ENCODE measurements at regions not wholly inside any gene's neighbourhood (a gene's known extent, or its start where the extent isn't known, plus 50 kb on each side); places are given as distances from the start of the nearest gene placed in this dataset.

GRCh38 chr2:75772908-75773630, 62.4 kb upstream of the GCFC2 start:
- H3K79me2 ChIP-seq (ENCODE audit: control insufficient read depth, insufficient read depth, low read length): no peaks in the 10 kb centered on the region
- intact Hi-C loops (cut with micrococcal nuclease): no loop called here
- H3K4me2 ChIP-seq (ENCODE audit: insufficient read depth, low read length): no peak overlapping the region
- DNase-seq (ENCODE audit: low read depth, low spot score): no peak
- FAIRE-seq: no peak
- H3K27ac ChIP-seq (ENCODE audit: insufficient read depth, low read depth, low read length): no peak overlapping the region
- H3K9ac ChIP-seq (replicated peaks; ENCODE audit: extremely low read depth, insufficient read depth, low read length): no peak overlapping the region
- TF ChIP-seq JUN (IDR thresholded peaks at IDR 0.05; ENCODE audit: borderline replicate concordance, insufficient read depth, insufficient read length, low read depth) (no peak), POLR2AphosphoS5 (IDR thresholded peaks at IDR 0.05; ENCODE audit: insufficient read depth, low read depth, low read length) (no peak), MYC (IDR thresholded peaks at IDR 0.05; ENCODE audit: low read depth, low read length) (no peak), POLR2A (IDR thresholded peaks at IDR 0.05; ENCODE audit: low read depth, low read length) (no peak), EZH2 (IDR thresholded peaks at IDR 0.05; ENCODE audit: borderline replicate concordance, low read depth, low read length, severe bottlenecking) (no peak), CTCF (IDR thresholded peaks at IDR 0.05; ENCODE audit: extremely low read depth in 1 of 2, insufficient read depth in 1 of 2, low read depth in 1 of 2, low read length in 2 of 2) (no peak), GATA2 (IDR thresholded peaks at IDR 0.05; ENCODE audit: insufficient read depth, insufficient read length, low read depth, low read length) (no peak), MAX (IDR thresholded peaks at IDR 0.05; ENCODE audit: insufficient read depth, insufficient read length) (no peak), FOS (IDR thresholded peaks at IDR 0.05; ENCODE audit: borderline replicate concordance, insufficient read depth, low read length) (no peak)
- no peaks in the 10 kb centered on the region for H3K36me3 ChIP-seq (ENCODE audit: control insufficient read depth in 2 of 2, extremely low read depth in 1 of 2, insufficient read depth in 2 of 2, low read length in 2 of 2)
- no peak overlapping the region for H3K4me3 ChIP-seq (replicated peaks in 1 of 3; ENCODE audit: insufficient read depth in 1 of 3, low read depth in 1 of 3, low read length in 3 of 3)
- no peaks in the 10 kb centered on the region for H3K4me1 ChIP-seq (ENCODE audit: control insufficient read depth, extremely low read depth, insufficient read depth, low read length)
- no TSS peak for BruUV-seq (replicated peaks)
- H3K27me3 ChIP-seq (ENCODE audit: control insufficient read depth in 2 of 2, insufficient read depth in 2 of 2, low read length in 2 of 2): no peaks in the 10 kb centered on the region
- H2AFZ ChIP-seq (ENCODE audit: low read depth, low read length): no peak overlapping the region
- no peaks in the 10 kb centered on the region for H3K9me3 ChIP-seq (replicated peaks; ENCODE audit: control insufficient read depth, insufficient read depth, low read length)
- POLR2A ChIA-PET: no interaction called here
- CTCF ChIA-PET: no interaction called here
- H4K20me1 ChIP-seq (replicated peaks; ENCODE audit: control insufficient read depth, extremely low read depth, insufficient read depth, low read length): no peaks in the 10 kb centered on the region
- no peaks in the 10 kb centered on the region for H3K9me1 ChIP-seq (replicated peaks; ENCODE audit: control insufficient read depth, extremely low read depth, insufficient read depth, low read length)
- dilution Hi-C loops (cut with MboI; ENCODE audit: extremely low pct_ligation_motif_present, low sequenced_read_pairs): no loop called here

All from endothelial cell of umbilical vein (primary cell).